Transverse colon (tissue), 3 donors: ENCODE measurements at regions not wholly inside any gene's neighbourhood (a gene's known extent, or its start where the extent isn't known, plus 50 kb on each side); places are given as distances from the start of the nearest gene placed in this dataset.

Experiments used
- EP300 ChIP-seq: sonication (generic); formaldehyde crosslinking; IDR thresholded peaks from one replicate; pipeline ENCODE4 v1.6.1; 2017; ENCODE audit warnings: antibody characterized with exemption, low read depth
- POLR2A ChIP-seq: fragments of 450-650 bp; IDR thresholded peaks from one replicate; pipeline ENCODE4 v1.6.1; 2016; ENCODE audit warnings: antibody characterized with exemption, mild to moderate bottlenecking, moderate library complexity
- TF ChIP-seq, protein P1 (sequence below), 5 experiments: fragments of 200-600 bp in 3 of 5; fragments of 450-650 bp in 2 of 5; sonication (generic) in 3 of 5; IDR thresholded peaks; 1 replicate in 2 of 5; 2 replicates in 3 of 5; pipeline ENCODE4 v1.5.1; 2016 to 2017; ENCODE audit warnings: antibody characterized with exemption in 5 of 5, inconsistent platforms in 3 of 5, mild to moderate bottlenecking in 2 of 5, moderate library complexity in 1 of 5

DNA sequence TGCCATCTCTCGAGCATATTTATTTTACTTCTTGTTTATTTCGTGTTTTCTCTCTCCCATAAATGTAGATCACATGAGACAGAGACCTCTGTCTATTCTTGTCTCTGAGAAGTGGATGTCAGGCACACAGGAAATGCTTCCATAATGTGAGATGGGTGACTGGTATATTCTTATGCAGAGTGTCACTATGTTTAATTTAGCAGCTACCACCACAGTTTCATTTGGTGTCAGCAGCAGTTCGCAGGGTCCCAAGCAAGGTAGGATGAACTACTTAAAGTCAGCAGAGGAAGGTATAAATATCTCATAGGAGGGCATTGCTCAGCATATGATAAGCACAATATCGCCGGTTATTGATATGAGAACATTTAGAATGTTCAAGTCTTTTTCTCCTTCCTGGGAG is 180.9 kb upstream of the CNTN1 start:
- TF ChIP-seq, protein P1, sequence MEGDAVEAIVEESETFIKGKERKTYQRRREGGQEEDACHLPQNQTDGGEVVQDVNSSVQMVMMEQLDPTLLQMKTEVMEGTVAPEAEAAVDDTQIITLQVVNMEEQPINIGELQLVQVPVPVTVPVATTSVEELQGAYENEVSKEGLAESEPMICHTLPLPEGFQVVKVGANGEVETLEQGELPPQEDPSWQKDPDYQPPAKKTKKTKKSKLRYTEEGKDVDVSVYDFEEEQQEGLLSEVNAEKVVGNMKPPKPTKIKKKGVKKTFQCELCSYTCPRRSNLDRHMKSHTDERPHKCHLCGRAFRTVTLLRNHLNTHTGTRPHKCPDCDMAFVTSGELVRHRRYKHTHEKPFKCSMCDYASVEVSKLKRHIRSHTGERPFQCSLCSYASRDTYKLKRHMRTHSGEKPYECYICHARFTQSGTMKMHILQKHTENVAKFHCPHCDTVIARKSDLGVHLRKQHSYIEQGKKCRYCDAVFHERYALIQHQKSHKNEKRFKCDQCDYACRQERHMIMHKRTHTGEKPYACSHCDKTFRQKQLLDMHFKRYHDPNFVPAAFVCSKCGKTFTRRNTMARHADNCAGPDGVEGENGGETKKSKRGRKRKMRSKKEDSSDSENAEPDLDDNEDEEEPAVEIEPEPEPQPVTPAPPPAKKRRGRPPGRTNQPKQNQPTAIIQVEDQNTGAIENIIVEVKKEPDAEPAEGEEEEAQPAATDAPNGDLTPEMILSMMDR (IDR thresholded peaks at IDR 0.05) = no peak
- TF ChIP-seq POLR2A (no peak), EP300 (no peak)
